Ishikawa (cell line): ENCODE measurements at regions not wholly inside any gene's neighbourhood (a gene's known extent, or its start where the extent isn't known, plus 50 kb on each side); places are given as distances from the start of the nearest gene placed in this dataset.

Source experiments
- CEBPB ChIP-seq: IDR thresholded peaks from 2 replicates; pipeline ENCODE4 v1.6.1; 2012
- CREB1 ChIP-seq: IDR thresholded peaks from 2 replicates; pipeline ENCODE4 v1.6.1; 2012; ENCODE audit warnings: low read depth
- EGR1 ChIP-seq: IDR thresholded peaks from 2 replicates; pipeline ENCODE4 v1.6.1; 2012
- EP300 ChIP-seq: IDR thresholded peaks from 2 replicates; pipeline ENCODE4 v1.6.1; 2012; ENCODE audit warnings: borderline replicate concordance
- FOXM1 ChIP-seq: IDR thresholded peaks from 2 replicates; pipeline ENCODE4 v1.6.1; 2012; ENCODE audit warnings: low read depth, borderline replicate concordance
- NFIC ChIP-seq: IDR thresholded peaks from 2 replicates; pipeline ENCODE4 v1.6.1; 2012
- RAD21 ChIP-seq: IDR thresholded peaks from 2 replicates; pipeline ENCODE4 v1.6.1; 2012; ENCODE audit warnings: low read depth
- TAF1 ChIP-seq: IDR thresholded peaks from 2 replicates; pipeline ENCODE4 v1.6.1; 2012; ENCODE audit warnings: low read depth, mild to moderate bottlenecking
- TCF12 ChIP-seq: IDR thresholded peaks from 2 replicates; pipeline ENCODE4 v1.6.1; 2012; ENCODE audit warnings: low read depth
- TEAD4 ChIP-seq: IDR thresholded peaks from 2 replicates; pipeline ENCODE4 v1.6.1; 2012
- YY1 ChIP-seq: IDR thresholded peaks from 2 replicates; pipeline ENCODE4 v1.6.1; 2012; ENCODE audit warnings: low read depth
- ZBTB7A ChIP-seq: IDR thresholded peaks from 2 replicates; pipeline ENCODE4 v1.6.1; 2012; ENCODE audit warnings: low read depth
- TF ChIP-seq, protein P1 (sequence below): IDR thresholded peaks from 2 replicates; pipeline ENCODE4 v1.6.1; 2012; ENCODE audit warnings: low read depth, mild to moderate bottlenecking
- TF ChIP-seq, protein P2 (sequence below): IDR thresholded peaks from 2 replicates; pipeline ENCODE4 v1.6.1; 2012
- TF ChIP-seq, protein P3 (sequence below): IDR thresholded peaks from 2 replicates; pipeline ENCODE4 v1.6.1; 2012

DNA sequence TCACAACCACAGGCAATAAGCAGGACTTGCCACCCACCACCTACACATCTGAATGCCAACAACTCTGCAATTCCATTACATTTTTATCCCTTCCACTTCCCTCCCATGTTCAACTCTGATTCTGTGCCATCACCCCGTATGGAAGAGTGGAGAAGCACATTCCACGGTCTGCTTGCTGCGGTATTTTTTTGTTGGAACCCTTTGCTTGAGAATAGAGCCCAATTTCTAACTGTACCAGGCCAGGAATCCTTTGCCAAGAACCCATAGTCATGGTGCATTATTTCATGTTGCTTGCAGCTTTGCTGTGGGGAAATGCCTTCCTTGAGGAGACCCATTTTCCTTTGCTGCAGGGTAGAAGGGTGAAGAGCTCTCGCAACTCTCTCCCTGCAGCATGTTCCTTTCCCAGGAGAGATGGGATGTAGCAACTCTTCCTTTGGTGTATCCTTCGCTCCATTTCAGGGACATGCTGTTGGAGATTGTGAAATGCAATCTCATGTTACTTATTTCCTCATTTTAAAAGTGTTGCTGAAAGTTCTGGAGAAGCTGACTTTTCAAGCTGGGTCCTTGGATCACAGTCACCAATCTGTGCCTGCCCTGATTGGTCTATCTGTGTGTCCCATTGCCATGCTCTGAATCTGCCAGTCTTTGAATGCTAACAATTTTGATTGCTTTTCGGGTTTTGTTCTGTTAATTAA, 69.8 kb upstream of the STARD13 start:
- TF ChIP-seq, protein P1, sequence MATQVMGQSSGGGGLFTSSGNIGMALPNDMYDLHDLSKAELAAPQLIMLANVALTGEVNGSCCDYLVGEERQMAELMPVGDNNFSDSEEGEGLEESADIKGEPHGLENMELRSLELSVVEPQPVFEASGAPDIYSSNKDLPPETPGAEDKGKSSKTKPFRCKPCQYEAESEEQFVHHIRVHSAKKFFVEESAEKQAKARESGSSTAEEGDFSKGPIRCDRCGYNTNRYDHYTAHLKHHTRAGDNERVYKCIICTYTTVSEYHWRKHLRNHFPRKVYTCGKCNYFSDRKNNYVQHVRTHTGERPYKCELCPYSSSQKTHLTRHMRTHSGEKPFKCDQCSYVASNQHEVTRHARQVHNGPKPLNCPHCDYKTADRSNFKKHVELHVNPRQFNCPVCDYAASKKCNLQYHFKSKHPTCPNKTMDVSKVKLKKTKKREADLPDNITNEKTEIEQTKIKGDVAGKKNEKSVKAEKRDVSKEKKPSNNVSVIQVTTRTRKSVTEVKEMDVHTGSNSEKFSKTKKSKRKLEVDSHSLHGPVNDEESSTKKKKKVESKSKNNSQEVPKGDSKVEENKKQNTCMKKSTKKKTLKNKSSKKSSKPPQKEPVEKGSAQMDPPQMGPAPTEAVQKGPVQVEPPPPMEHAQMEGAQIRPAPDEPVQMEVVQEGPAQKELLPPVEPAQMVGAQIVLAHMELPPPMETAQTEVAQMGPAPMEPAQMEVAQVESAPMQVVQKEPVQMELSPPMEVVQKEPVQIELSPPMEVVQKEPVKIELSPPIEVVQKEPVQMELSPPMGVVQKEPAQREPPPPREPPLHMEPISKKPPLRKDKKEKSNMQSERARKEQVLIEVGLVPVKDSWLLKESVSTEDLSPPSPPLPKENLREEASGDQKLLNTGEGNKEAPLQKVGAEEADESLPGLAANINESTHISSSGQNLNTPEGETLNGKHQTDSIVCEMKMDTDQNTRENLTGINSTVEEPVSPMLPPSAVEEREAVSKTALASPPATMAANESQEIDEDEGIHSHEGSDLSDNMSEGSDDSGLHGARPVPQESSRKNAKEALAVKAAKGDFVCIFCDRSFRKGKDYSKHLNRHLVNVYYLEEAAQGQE, result no peak
- TF ChIP-seq CEBPB, result peak; percentile 47; the same call in 1 of the 2 replicates

DNA sequence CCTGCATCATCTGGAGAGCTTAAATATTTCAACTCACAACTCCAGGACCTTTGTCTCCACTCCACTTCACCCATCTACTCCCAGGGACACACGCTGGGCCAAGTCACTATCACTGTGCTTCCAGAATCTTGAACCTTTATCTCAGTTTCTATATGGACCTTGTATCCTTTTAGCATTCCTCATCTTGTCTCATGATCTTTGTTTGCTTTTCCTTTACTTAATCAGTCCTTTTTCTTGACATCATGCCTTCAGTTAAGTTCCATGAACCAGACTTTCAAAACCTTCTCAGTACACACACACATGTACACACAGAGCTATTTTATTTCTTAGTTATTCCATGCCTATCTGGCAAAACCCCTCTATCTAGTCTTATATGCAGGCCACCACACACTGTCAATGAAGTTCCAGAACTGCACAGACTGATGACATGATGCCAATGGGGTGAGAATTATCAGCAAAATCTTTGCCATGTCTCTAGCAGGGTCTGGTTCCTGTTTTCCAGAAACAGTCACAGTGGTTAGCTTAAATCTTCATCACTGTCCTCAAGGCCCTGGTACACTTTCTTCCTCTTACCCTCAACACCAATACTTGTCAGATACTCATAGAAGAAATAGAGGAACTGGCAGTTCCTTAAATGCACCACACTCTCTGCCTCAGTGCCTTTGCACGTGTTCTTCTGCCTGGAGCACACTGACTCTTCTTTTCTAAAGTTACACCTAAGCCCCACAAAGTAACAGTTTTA, 77.6 kb upstream of the STARD13 start:
- TF ChIP-seq EP300 (no peak), CEBPB (no peak), ZBTB7A (no peak), YY1 (no peak), NFIC (no peak), TCF12 (no peak), TEAD4 (no peak), TAF1 (no peak), EGR1 (no peak), FOXM1 (no peak), RAD21 (no peak), CREB1 (no peak)
- TF ChIP-seq, protein P2, sequence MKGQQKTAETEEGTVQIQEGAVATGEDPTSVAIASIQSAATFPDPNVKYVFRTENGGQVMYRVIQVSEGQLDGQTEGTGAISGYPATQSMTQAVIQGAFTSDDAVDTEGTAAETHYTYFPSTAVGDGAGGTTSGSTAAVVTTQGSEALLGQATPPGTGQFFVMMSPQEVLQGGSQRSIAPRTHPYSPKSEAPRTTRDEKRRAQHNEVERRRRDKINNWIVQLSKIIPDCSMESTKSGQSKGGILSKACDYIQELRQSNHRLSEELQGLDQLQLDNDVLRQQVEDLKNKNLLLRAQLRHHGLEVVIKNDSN, result no peak
- TF ChIP-seq, protein P3, sequence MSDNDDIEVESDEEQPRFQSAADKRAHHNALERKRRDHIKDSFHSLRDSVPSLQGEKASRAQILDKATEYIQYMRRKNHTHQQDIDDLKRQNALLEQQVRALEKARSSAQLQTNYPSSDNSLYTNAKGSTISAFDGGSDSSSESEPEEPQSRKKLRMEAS, result no peak
- TF ChIP-seq, protein P1, result no peak

DNA sequence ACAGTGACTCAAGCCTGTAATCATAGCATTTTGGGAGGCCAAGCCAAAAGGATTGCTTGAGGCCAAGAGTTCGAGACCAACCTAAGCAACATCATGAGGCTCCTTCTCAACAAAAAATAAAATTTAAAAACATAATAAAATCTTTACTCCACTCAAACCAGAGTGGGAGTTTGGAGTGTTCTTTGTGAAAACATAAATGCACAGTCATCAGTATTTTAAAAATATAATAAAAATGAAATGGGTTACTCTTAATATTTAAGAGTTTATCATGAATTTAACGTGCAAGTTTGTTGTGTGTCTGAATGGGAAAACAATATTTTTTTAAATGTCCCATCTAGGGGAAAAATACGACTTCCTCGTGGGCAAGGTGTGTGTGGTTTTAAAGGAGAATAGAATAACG, 78.6 kb upstream of the STARD13 start:
- TF ChIP-seq NFIC (no peak), CREB1 (no peak), FOXM1 (no peak)
- TF ChIP-seq, protein P1, result no peak

DNA sequence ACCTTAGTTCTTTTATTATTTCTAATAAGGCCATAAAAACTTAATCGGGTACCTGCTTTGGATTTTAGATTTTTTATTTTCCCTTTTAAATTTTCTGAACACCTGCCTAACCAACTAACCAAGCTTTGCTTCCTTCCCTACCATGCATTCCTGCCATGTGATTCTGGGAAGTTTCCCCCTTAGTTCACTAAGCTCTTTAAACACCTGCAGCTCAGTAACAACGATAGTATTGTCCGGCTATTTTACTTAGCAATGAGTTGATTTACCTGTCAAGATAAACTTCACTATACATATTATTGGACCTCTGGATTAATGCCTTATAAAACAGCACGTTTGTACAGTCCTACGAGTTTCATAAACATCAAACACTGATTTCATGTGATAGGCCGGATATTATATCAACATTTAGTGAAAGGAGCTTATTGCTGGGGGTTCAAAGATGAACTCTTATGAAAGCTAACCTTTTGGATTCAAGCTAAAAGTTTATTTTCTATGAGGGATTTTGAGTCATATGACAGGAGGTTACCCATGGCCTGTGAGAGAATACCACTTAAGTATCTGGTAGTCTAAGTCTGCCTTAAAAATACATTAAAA, 81.0 kb upstream of the STARD13 start:
- no peak for TF ChIP-seq RAD21
- no peak for TF ChIP-seq TCF12
- TF ChIP-seq YY1, result no peak
- no peak for TF ChIP-seq TAF1

DNA sequence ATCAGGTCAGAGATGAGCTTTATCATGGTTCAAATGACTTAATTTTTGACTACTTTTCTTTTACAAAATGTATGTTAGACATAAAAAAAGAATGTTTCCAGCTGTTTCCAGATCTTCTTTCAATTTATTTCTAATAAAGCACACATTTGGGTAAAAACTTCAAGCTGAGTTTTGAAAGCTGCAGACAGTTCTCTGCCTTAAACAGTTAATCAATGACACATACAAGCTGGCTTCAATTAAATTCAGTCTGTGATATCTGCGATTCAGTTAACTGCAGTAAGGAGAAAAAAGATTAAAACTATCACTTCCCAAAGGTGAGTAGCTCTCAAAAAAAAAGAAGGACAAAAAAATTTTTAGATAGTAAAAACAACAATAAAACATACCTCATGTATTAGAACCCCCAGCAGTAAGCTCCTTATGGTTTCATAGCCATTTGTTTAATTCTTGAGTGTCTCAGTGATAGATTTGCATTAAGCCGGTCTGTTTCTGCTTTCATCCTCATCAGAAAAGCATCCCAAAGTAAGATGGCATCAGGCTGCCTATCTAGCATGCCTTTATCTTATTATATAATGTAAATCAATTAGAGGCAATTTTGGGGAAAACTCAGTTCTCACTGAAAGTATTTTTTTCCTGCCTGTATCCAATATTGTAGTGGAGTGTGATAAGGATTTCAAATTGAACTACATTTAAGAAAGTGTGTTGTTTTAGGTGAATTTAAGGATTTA, 81.8 kb upstream of the STARD13 start:
- TF ChIP-seq CEBPB (no peak), EP300 (no peak), FOXM1 (no peak), ZBTB7A (no peak), TCF12 (no peak), EGR1 (no peak), NFIC (no peak), TEAD4 (no peak), TAF1 (no peak), CREB1 (no peak)
- TF ChIP-seq, protein P3, result no peak
- TF ChIP-seq, protein P2, result no peak
- TF ChIP-seq, protein P1, result no peak
